K562 (cell line): ENCODE measurements at regions not wholly inside any gene's neighbourhood (a gene's known extent, or its start where the extent isn't known, plus 50 kb on each side); places are given as distances from the start of the nearest gene placed in this dataset.

Experiments used
- ATAC-seq: fragments of 200-7000 bp; cut with Tn5 transposase; 3 replicates; pipeline ENCODE4 v1.9.1; 2020; ENCODE audit warnings: moderate library complexity
- BruUV-seq: library from RNA; stranded (reverse); fragments of 400-500 nt; replicated peaks from 2 replicates; lab custom pipeline; 2021; lab: Mats Ljungman, UMichigan
- CTCF ChIA-PET: fragments of 300-600 bp; formaldehyde crosslinking; extraction: SDS; loops from one replicate; lab custom pipeline; 2021; ENCODE audit warnings: low intra/inter-chr PET ratio; lab: Yijun Ruan, JAX
- POLR2A ChIA-PET: fragments of 300-600, 350-650 bp; sonication (Branson Sonifier 250); formaldehyde crosslinking; extraction: SDS; loops from one replicate; lab custom pipeline; 2021; ENCODE audit warnings: antibody characterized with exemption, inconsistent platforms; lab: Yijun Ruan, JAX
- DNase-seq, 4 experiments: peaks; one replicate each; pipeline versions ENCODE4 v3.0.0 to v3.0.0-alpha.2; 2011 to 2018; ENCODE audit warnings: low spot score in 3 of 4, mixed read lengths in 3 of 4; ENCODE audit errors: extremely low read depth in 1 of 4
- FAIRE-seq: peaks from 2 replicates; lab custom pipeline; 2011; peaks lifted over from hg19 to GRCh38; lab: Jason Lieb, UNC
- H2AFZ ChIP-seq: 2 replicates; pipeline ENCODE4 v1.6.0; 2011; ENCODE audit warnings: low read depth, low read length, control low read depth, inconsistent platforms
- H3K27ac ChIP-seq: fragments of 200-600 bp; 3 replicates; pipeline ENCODE4 v1.8.0; 2011; ENCODE audit warnings: low read depth, mild to moderate bottlenecking, control low read depth, inconsistent platforms, low read length, moderate library complexity, mixed read lengths; ENCODE audit errors: extremely low read depth
- H3K27me3 ChIP-seq, 2 experiments: fragments of 300-600 bp in 1 of 2; 2 replicates in 1 of 2; 3 replicates in 1 of 2; pipeline versions ENCODE4 v1.6.0 to v1.8.0; 2011; ENCODE audit warnings: inconsistent platforms in 2 of 2, low read length in 2 of 2, mild to moderate bottlenecking in 1 of 2, mixed read lengths in 1 of 2, moderate library complexity in 1 of 2; ENCODE audit not compliant: control insufficient read depth in 2 of 2, insufficient read depth in 2 of 2
- H3K36me3 ChIP-seq: fragments of 300-600 bp; 3 replicates; pipeline ENCODE4 v1.8.0; 2011; ENCODE audit warnings: mild to moderate bottlenecking, low read length, inconsistent platforms; ENCODE audit not compliant: control insufficient read depth, insufficient read depth
- H3K4me1 ChIP-seq, 2 experiments: fragments of 200-600 bp in 1 of 2; replicated peaks in 1 of 2; 2 replicates in 1 of 2; 3 replicates in 1 of 2; pipeline versions ENCODE4 v1.5.1 to v1.8.0; 2011; ENCODE audit warnings: inconsistent platforms in 2 of 2, low read length in 2 of 2, mild to moderate bottlenecking in 1 of 2, mixed read lengths in 1 of 2, moderate library complexity in 1 of 2; ENCODE audit not compliant: control insufficient read depth in 2 of 2, insufficient read depth in 2 of 2
- H3K4me2 ChIP-seq: 2 replicates; pipeline ENCODE4 v1.6.1; 2011; ENCODE audit warnings: low read length, control low read depth, inconsistent platforms, mixed read lengths; ENCODE audit not compliant: insufficient read depth
- H3K4me3 ChIP-seq: fragments of 200-600 bp; sonication (generic), shearing (Covaris generic); 2 replicates; pipeline ENCODE4 v1.5.1; 2016; ENCODE audit warnings: control low read depth, inconsistent platforms
- H3K79me2 ChIP-seq: fragments of 200-600 bp; 3 replicates; pipeline ENCODE4 v1.8.0; 2011; ENCODE audit warnings: low read length, inconsistent platforms; ENCODE audit not compliant: control insufficient read depth, insufficient read depth
- H3K9ac ChIP-seq, 2 experiments: 2 replicates each; pipeline versions ENCODE4 v1.6.0 to v1.6.1; 2011; ENCODE audit warnings: low read depth in 2 of 2, low read length in 2 of 2, control low read depth in 1 of 2, inconsistent platforms in 1 of 2, mild to moderate bottlenecking in 1 of 2, mixed read lengths in 1 of 2; ENCODE audit not compliant: insufficient read depth in 1 of 2
- H3K9me1 ChIP-seq: one replicate; pipeline ENCODE4 v1.6.0; 2011; ENCODE audit warnings: inconsistent platforms, mild to moderate bottlenecking, low read length, moderate library complexity; ENCODE audit not compliant: control insufficient read depth, insufficient read depth
- H3K9me3 ChIP-seq: replicated peaks from 2 replicates; pipeline ENCODE4 v1.5.1; 2011; ENCODE audit warnings: low read depth, low read length, inconsistent platforms; ENCODE audit not compliant: control insufficient read depth, insufficient read depth
- H4K20me1 ChIP-seq: replicated peaks from 2 replicates; pipeline ENCODE4 v1.6.1; 2011; ENCODE audit warnings: low read length, inconsistent platforms, mixed read lengths; ENCODE audit not compliant: control insufficient read depth, insufficient read depth
- FOXJ3 ChIP-seq: sonication (generic); formaldehyde crosslinking; IDR thresholded peaks from 2 replicates; pipeline ENCODE4 v1.4.0; 2020; ENCODE audit warnings: mild to moderate bottlenecking, missing genetic modification reagents
- KDM4B ChIP-seq, 2 experiments: fragments of 450-650 bp in 1 of 2; sonication (generic) in 1 of 2; IDR thresholded peaks; 2 replicates each; pipeline ENCODE4 v1.6.1; 2016 to 2017; ENCODE audit warnings: borderline replicate concordance in 2 of 2, antibody characterized with exemption in 1 of 2, low read depth in 1 of 2, mild to moderate bottlenecking in 1 of 2
- KLF1 ChIP-seq: fragments of 450-650 bp; IDR thresholded peaks from 2 replicates; pipeline ENCODE4 v1.6.1; 2016; ENCODE audit warnings: missing genetic modification characterization, missing compliant biosample characterization
- MTA1 ChIP-seq: fragments of 450-650 bp; IDR thresholded peaks from 2 replicates; pipeline ENCODE4 v1.6.1; 2017; ENCODE audit warnings: borderline replicate concordance
- THRAP3 ChIP-seq: fragments of 450-650 bp; IDR thresholded peaks from 2 replicates; pipeline ENCODE4 v1.6.1; 2016; ENCODE audit warnings: mild to moderate bottlenecking, inconsistent platforms, borderline replicate concordance
- ZNF354B ChIP-seq: fragments of 250-450 bp; sonication (Bioruptor Pico); IDR thresholded peaks from 2 replicates; pipeline ENCODE4 v1.4.0; 2020
- ZNF584 ChIP-seq: fragments of 200-800 bp; sonication (Bioruptor generic); IDR thresholded peaks from 2 replicates; pipeline ENCODE4 v1.6.1; 2016; ENCODE audit warnings: low read depth, mild to moderate bottlenecking, missing genetic modification characterization, missing compliant biosample characterization
- ZNF766 ChIP-seq: fragments of 200-800 bp; sonication (Bioruptor generic); conservative IDR thresholded peaks from 2 replicates; pipeline ENCODE4 v1.6.1; 2016; ENCODE audit warnings: missing genetic modification characterization, missing compliant biosample characterization
- WGBS: fragments of 100-300 bp; shearing (Covaris generic); methylation state at CpG from one replicate; pipeline ENCODE4 v1.1.6; 2016; ENCODE audit warnings: low coverage, mixed read lengths; ENCODE audit not compliant: insufficient coverage; ENCODE audit errors: missing lambda C conversion rate; 5-methylcytosine and 5-hydroxymethylcytosine counted together
- in situ Hi-C: fragments of 300-500 bp; cut with MboI; formaldehyde crosslinking; loops from 4 replicates; pipeline ENCODE4 v1.15.0; 2018; ENCODE audit warnings: inconsistent platforms, mixed read lengths
- intact Hi-C: fragments of 100-400 bp; cut with micrococcal nuclease; formaldehyde crosslinking; loops from 2 replicates; pipeline ENCODE4 v1.14.2; 2022

DNA sequence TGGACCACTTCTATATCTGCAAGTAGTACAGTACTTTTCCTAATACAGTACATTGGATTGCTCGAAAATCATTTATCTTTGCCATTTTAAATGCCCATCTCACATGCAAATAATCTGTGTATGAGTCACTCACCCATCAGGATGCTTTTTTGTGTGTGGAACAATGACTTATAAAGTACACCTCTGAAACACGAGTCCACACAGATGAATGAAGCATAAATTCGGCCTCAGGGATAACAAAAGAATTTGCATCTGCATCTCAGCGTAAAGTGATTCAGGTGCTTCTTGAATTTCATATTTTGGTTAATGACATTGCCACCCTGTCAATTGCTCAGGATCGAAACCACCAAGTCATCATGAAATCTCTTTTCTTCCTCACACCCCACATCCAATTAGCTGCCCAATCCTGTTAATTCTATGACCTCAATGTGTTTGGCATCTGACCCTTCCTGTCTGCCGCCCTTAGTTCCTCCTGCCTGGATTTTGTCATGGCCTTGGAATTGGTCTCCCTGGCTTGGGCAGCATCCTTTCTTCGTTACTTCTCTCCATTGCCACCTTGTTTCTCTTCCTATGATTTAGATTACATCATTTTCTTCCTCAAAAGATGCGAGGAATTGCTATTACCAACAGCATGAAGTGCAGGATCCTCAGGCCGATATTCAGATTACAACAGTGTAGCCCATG lies 161.6 kb upstream of the MID1 start:
- Histone ChIP-seq H3K4me2 (no peak overlapping the region), H3K9ac (no peak overlapping the region), H3K36me3 (no peaks in the 10 kb centered on the region)
- intact Hi-C loops, result no loop called here
- POLR2A ChIA-PET, result interaction anchor here (1.1 kb wide), 1 partner anchor 31 kb away, joined by 3 read pairs; no protein-coding TSS in a partner anchor
- TF ChIP-seq ZNF584 (CRISPR knock-in tag) (no peak), ZNF766 (CRISPR knock-in tag) (no peak), KDM4B (IDR thresholded peaks at IDR 0.05; ENCODE audit: borderline replicate concordance in 2 of 2, low read depth in 1 of 2) (no peak), FOXJ3 (CRISPR knock-in tag) (no peak), ZNF354B (CRISPR knock-in tag) (no peak), MTA1 (no peak), THRAP3 (no peak), KLF1 (tag) (no peak)
- TF ChIP-seq, all 486 proteins: peak for 0
- Histone ChIP-seq H3K4me3 (no peak overlapping the region), H4K20me1 (no peaks in the 10 kb centered on the region), H3K9me3 (no peaks in the 10 kb centered on the region), H2AFZ (no peak overlapping the region), H3K9me1 (no peaks in the 10 kb centered on the region), H3K27ac (no peak overlapping the region), H3K4me1 (no peaks in the 10 kb centered on the region), H3K79me2 (no peaks in the 10 kb centered on the region), H3K27me3 (no peaks in the 10 kb centered on the region)
- CTCF ChIA-PET, result no interaction called here
- no peak for FAIRE-seq
- no peak for ATAC-seq
- DNase-seq, result no peak
- no TSS peak for BruUV-seq
- in situ Hi-C loops, result no loop called here
- WGBS, result 4% methylated on average over 9 of the region's 9 CpGs
